ENCODE measurements at regions not wholly inside any gene's neighbourhood (a gene's known extent, or its start where the extent isn't known, plus 50 kb on each side); places are given as distances from the start of the nearest gene placed in this dataset.

DNA sequence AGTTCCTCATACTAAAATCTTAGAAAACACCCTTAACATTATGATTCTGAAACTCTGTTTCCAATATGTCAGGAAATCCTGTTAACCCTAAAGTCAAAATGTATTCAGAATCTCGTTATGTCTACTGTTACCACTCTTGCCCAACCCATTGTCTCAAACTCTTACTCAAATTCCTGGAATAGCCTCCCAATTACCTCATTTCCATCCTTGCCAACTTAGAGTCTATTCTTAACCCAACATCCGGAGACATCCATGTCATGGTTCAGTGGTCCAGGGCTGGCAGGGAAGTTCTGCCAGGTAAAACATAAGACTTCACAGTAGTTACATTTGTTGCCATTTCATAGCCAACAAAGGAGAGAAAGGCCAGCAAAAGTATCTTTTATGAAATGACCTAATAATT is 593.9 kb downstream of the PYDC2 start:
- TF ChIP-seq, protein P1, sequence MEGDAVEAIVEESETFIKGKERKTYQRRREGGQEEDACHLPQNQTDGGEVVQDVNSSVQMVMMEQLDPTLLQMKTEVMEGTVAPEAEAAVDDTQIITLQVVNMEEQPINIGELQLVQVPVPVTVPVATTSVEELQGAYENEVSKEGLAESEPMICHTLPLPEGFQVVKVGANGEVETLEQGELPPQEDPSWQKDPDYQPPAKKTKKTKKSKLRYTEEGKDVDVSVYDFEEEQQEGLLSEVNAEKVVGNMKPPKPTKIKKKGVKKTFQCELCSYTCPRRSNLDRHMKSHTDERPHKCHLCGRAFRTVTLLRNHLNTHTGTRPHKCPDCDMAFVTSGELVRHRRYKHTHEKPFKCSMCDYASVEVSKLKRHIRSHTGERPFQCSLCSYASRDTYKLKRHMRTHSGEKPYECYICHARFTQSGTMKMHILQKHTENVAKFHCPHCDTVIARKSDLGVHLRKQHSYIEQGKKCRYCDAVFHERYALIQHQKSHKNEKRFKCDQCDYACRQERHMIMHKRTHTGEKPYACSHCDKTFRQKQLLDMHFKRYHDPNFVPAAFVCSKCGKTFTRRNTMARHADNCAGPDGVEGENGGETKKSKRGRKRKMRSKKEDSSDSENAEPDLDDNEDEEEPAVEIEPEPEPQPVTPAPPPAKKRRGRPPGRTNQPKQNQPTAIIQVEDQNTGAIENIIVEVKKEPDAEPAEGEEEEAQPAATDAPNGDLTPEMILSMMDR (conservative IDR thresholded peaks at IDR 0.05): no peak
- no peak for TF ChIP-seq ZFX (IDR thresholded peaks at IDR 0.05)
